ENCODE measurements at regions not wholly inside any gene's neighbourhood (a gene's known extent, or its start where the extent isn't known, plus 50 kb on each side); places are given as distances from the start of the nearest gene placed in this dataset.

- TF ChIP-seq SMAD1 (IDR thresholded peaks at IDR 0.05; ENCODE audit: low read depth, partially characterized antibody): no peak
- TF ChIP-seq, protein P1, sequence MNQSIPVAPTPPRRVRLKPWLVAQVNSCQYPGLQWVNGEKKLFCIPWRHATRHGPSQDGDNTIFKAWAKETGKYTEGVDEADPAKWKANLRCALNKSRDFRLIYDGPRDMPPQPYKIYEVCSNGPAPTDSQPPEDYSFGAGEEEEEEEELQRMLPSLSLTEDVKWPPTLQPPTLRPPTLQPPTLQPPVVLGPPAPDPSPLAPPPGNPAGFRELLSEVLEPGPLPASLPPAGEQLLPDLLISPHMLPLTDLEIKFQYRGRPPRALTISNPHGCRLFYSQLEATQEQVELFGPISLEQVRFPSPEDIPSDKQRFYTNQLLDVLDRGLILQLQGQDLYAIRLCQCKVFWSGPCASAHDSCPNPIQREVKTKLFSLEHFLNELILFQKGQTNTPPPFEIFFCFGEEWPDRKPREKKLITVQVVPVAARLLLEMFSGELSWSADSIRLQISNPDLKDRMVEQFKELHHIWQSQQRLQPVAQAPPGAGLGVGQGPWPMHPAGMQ (IDR thresholded peaks at IDR 0.05; ENCODE audit: borderline replicate concordance): no peak
- TF ChIP-seq CEBPB (IDR thresholded peaks at IDR 0.05; ENCODE audit: borderline replicate concordance in 1 of 2, low read depth in 2 of 2, low read length in 2 of 2): no peak
- no peak for TF ChIP-seq FOXM1 (IDR thresholded peaks at IDR 0.05; ENCODE audit: low read depth, low read length)
- TF ChIP-seq, protein P2, sequence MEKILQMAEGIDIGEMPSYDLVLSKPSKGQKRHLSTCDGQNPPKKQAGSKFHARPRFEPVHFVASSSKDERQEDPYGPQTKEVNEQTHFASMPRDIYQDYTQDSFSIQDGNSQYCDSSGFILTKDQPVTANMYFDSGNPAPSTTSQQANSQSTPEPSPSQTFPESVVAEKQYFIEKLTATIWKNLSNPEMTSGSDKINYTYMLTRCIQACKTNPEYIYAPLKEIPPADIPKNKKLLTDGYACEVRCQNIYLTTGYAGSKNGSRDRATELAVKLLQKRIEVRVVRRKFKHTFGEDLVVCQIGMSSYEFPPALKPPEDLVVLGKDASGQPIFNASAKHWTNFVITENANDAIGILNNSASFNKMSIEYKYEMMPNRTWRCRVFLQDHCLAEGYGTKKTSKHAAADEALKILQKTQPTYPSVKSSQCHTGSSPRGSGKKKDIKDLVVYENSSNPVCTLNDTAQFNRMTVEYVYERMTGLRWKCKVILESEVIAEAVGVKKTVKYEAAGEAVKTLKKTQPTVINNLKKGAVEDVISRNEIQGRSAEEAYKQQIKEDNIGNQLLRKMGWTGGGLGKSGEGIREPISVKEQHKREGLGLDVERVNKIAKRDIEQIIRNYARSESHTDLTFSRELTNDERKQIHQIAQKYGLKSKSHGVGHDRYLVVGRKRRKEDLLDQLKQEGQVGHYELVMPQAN (conservative IDR thresholded peaks at IDR 0.05): no peak
- TF ChIP-seq DPF2 (IDR thresholded peaks at IDR 0.05): no peak
- no peak for TF ChIP-seq NR2F1 (conservative IDR thresholded peaks at IDR 0.05)
- TF ChIP-seq, protein P3, sequence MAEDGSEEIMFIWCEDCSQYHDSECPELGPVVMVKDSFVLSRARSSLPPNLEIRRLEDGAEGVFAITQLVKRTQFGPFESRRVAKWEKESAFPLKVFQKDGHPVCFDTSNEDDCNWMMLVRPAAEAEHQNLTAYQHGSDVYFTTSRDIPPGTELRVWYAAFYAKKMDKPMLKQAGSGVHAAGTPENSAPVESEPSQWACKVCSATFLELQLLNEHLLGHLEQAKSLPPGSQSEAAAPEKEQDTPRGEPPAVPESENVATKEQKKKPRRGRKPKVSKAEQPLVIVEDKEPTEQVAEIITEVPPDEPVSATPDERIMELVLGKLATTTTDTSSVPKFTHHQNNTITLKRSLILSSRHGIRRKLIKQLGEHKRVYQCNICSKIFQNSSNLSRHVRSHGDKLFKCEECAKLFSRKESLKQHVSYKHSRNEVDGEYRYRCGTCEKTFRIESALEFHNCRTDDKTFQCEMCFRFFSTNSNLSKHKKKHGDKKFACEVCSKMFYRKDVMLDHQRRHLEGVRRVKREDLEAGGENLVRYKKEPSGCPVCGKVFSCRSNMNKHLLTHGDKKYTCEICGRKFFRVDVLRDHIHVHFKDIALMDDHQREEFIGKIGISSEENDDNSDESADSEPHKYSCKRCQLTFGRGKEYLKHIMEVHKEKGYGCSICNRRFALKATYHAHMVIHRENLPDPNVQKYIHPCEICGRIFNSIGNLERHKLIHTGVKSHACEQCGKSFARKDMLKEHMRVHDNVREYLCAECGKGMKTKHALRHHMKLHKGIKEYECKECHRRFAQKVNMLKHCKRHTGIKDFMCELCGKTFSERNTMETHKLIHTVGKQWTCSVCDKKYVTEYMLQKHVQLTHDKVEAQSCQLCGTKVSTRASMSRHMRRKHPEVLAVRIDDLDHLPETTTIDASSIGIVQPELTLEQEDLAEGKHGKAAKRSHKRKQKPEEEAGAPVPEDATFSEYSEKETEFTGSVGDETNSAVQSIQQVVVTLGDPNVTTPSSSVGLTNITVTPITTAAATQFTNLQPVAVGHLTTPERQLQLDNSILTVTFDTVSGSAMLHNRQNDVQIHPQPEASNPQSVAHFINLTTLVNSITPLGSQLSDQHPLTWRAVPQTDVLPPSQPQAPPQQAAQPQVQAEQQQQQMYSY (CRISPR knock-in tag; IDR thresholded peaks at IDR 0.05): no peak
- TF ChIP-seq SPI1 (IDR thresholded peaks at IDR 0.05; ENCODE audit: borderline replicate concordance, insufficient read depth, low read depth, low read length): no peak
- TF ChIP-seq E2F8 (IDR thresholded peaks at IDR 0.05; ENCODE audit: low read depth, partially characterized antibody): no peak
Observed at GRCh38 chr20:58571356-58571692, 56.1 kb upstream of the APCDD1L start (continued).

Measured in GM12878 (cell line).